ENCODE measurements at regions not wholly inside any gene's neighbourhood (a gene's known extent, or its start where the extent isn't known, plus 50 kb on each side); places are given as distances from the start of the nearest gene placed in this dataset.
"Not testable (repeated sequence)": the region's sequence is repeated elsewhere in the genome, so short reads cannot be mapped to it uniquely, and the experiment has no call there.

GRCh38 chr11:126149759-126150625, 61.5 kb downstream of the RPUSD4 start:
- Histone ChIP-seq H3K27ac (peak overlapping the region in 2 of 21 experiments; percentile 7 to 26), H3K4me3 (no peak overlapping the region)

- Histone ChIP-seq H3K4me3 (no peak overlapping the region), H3K27ac (no peak overlapping the region)
Observed at GRCh38 chr11:126148317-126148716, 63.1 kb downstream of the RPUSD4 start.

GRCh38 chr11:126147208-126148111, 64.0 kb downstream of the RPUSD4 start:
- H3K27ac ChIP-seq = peak overlapping the region in 1 of 21 experiments; percentile 2
- no peak overlapping the region for H3K4me3 ChIP-seq

DNA sequence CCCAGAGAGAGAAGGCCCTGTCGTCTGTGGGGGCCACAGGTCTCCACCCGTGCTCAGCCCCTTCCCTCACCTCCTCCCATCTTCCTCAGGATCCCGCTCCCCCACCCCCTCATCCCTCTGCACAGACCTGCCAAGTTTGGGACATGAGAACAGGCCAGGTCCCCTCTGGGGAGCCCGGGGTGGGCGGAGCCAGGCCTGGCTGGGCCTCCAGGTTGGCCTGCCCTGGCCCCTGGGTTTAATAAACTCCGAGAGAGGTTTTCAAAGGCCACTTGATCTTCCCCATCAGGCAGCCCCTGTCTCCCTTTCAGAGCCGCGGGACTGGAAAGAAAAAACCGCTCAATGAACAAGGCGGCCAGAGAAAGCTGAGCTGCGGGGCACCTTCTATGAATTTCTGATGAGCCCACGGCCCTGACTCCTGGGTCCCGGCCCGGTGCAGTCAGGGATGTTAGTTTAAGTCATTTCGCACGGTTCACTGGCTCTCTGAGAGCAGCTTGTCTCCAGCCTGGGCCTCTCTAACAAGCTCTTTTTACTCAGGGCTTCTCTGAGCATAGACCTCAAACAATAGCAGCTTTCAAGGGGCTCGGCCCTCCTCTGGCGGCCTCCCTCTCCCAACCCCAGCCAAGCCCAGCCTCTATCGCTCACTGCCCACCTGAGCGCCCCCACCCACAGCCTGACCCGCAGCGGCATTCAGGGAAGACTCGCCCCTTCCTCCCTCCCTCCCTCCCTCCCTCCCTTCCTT, 64.8 kb downstream of the RPUSD4 start:
- H3K27ac ChIP-seq = peak overlapping the region in 3 of 21 experiments; percentile 2 to 34 (median 21)
- H3K4me3 ChIP-seq = no peak overlapping the region

GRCh38 chr11:126145954-126146353, 65.5 kb downstream of the RPUSD4 start:
- Histone ChIP-seq H3K27ac (no peak overlapping the region), H3K4me3 (no peak overlapping the region)

DNA sequence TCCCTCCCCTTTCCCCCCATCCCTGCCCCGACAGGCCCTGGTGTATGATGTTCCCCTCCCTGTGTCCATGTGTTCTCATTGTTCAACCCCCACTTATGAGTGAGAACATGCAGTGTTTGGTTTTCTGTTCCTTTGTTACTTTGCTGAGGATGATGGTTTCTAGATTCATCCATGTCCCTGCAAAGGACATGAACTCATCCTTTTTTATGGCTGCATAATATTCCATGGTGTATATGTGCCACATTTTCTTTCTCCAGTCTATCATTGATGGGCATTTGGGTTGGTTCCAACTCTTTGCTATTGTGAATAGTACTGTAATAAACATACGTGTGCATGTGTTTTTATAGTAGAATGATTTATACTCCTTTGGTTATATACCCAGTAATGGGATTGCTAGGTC, 68.0 kb downstream of the RPUSD4 start:
- not testable (repeated sequence) for H3K4me3 ChIP-seq, H3K27ac ChIP-seq

GRCh38 chr11:126140926-126141280, 70.5 kb downstream of the RPUSD4 start:
- no peak overlapping the region for H3K4me3 ChIP-seq
- H3K27ac ChIP-seq = peak overlapping the region in 11 of 21 experiments; percentile 17 to 51 (median 37)

GRCh38 chr11:126140201-126140925, 71.1 kb downstream of the RPUSD4 start:
- Histone ChIP-seq H3K27ac (peak overlapping the region in 11 of 21 experiments; percentile 14 to 51 (median 37)), H3K4me3 (no peak overlapping the region)

DNA sequence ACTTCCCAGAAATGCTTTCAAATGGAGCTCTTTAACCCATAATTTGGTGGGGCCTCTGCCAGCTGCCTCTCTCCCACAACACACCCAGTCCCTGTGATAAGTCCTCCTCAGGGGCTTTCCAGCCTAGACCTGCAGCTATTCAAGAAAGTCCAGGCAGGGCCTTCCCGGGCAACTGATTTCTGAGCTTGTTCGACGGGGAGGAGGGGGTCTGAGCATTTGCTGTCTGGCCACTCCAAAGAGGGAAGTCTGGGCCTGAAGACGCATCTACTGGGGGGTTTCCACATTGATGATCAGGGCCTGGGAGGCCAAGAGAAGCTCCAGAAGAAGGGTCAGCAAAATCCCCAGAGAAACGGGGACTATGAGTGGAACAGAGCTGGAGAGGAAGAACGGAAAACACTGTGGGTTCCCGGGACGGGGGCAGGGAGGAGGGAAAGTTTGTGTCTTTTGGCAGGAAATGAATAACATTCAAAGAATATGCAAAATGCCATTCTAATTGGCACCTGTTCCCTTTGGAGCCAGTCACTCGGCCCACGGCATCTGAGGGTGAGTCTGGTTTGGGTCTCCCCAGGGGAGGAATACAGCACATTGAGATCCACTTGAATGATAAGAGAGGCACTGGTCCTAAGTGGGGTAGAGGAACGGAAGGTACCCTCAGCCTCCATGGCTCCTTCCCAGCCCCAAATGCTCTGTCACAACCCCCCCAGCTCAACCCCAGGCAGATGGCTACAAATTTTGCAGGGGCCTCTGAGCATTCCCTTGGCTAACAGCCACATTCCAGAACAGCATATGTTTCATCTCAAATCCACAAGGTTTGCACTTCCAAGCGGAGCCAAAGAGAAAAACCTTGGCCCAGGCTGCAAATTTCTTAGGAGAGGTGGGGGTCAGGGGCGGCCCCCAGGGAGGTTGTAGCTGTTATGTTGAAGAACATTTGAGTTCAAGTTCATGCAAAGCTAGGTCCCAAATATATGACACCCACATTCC, 72.0 kb downstream of the RPUSD4 start:
- Histone ChIP-seq H3K4me3 (no peak overlapping the region), H3K27ac (peak overlapping the region in 10 of 21 experiments; percentile 4 to 63 (median 34))

DNA sequence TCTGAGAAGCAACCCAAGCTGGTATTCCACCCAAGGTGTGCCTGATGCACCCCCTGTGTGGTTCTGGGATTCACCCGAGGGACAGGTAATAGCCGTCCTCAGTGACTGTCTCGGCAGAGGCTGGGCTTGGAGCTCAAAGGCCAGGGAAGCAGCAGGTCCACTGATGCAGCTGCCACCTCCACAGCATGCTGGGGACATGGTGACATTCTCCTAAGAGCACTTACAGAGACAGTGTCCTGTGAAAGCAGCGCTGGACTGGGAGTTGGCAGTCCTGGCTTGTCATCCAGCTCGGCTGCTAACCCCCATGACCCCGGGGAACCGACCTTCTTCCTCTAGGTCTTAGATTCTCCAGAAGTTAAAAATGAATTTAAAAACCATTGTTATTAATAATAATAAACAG, 72.8 kb downstream of the RPUSD4 start:
- Histone ChIP-seq H3K4me3 (no peak overlapping the region), H3K27ac (peak overlapping the region in 9 of 21 experiments; percentile 4 to 55 (median 29))

GRCh38 chr11:126137136-126137535, 74.3 kb downstream of the RPUSD4 start:
- Histone ChIP-seq H3K4me3 (no peak overlapping the region), H3K27ac (peak overlapping the region in 12 of 21 experiments; percentile 17 to 73 (median 56))

- H3K27ac ChIP-seq = peak overlapping the region in 17 of 21 experiments; percentile 3 to 83 (median 63)
- no peak overlapping the region for H3K4me3 ChIP-seq
Observed at GRCh38 chr11:126136507-126136906, 73.8 kb upstream of the CDON start.

DNA sequence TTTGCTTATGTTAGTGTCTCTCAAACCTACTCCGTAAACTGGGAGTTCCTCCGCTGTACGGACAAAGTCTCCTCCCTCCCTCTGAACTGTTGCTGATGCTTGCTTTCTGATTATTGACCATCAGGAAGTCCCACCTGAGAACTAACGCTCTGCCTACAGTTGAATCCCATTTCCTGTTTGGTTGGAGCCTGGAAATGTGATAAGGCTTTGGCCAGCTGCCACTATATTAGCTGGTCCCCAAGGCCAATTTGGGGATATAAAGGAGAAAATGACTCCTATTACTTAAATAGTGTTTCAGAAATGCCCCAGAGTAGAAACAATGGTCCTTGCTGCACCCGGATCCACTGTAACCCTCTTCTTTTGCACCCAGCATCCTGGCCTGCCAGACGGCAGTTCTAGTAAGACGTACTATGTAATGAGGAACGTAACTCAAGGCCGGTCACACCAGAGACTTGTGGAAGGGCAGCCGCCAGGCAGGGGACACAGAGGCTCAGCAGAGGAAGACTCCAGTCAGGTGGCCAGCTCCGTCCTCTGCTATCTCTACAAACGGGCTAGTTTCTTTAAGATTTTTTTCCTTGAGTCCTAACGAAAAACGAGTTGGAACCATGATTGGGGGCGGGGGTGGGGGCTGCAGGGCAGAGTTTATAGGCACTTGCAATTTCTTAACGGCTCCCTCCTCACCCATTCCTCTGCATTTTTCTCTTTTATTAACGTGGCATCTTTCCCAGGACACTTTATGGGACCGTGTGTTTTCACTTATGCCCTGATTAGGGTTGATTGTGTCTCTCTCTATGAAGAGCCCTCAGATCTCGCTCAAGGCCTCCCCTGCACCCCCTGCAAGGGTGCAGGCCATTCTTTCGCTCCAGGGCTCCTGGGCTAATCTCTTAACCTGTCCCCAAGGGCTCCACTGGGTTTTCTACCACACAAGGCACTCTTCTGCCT, 72.8 kb upstream of the CDON start:
- H3K4me3 ChIP-seq = no peak overlapping the region
- peak overlapping the region in 16 of 21 experiments; percentile 3 to 83 (median 54) for H3K27ac ChIP-seq

GRCh38 chr11:126134461-126135155, 71.9 kb upstream of the CDON start:
- H3K27ac ChIP-seq = no peak overlapping the region
- H3K4me3 ChIP-seq = no peak overlapping the region

- no peak overlapping the region for H3K27ac ChIP-seq
Observed at GRCh38 chr11:126133901-126134300, 71.2 kb upstream of the CDON start.

DNA sequence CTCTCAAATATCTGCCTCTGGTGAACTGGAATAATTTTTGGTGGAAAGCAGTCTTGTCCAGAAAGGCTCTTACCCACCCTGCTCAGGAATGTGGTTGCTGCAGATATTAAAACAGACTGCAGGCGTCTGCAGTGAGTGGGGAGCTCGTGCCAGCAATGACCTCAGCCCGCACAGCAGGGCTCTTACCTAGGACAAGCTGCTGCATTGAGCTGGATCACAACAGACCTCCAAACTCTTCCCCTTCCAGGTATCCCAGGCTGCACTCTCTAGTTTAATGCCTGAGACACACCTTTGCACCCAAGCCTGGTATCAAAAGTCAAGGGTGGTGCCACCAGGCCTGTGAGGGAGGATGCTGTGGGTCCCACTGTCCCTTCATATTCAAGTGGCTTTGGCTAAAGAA, 69.7 kb upstream of the CDON start:
- H3K4me3 ChIP-seq = no peak overlapping the region
- H3K27ac ChIP-seq = peak overlapping the region in 12 of 21 experiments; percentile 16 to 81 (median 30)

More at GRCh38 chr11:126133901-126134300, 71.2 kb upstream of the CDON start:
- no peak overlapping the region for H3K4me3 ChIP-seq
